Lung microvascular endothelial cell (primary cell): ENCODE measurements at regions not wholly inside any gene's neighbourhood (a gene's known extent, or its start where the extent isn't known, plus 50 kb on each side); places are given as distances from the start of the nearest gene placed in this dataset.
A peak's percentile ranks its signal among the peaks of the same experiment; 100 is the strongest.
"Not testable (repeated sequence)": the region's sequence is repeated elsewhere in the genome, so short reads cannot be mapped to it uniquely, and the experiment has no call there.

Experiments used
- DNase-seq, 2 donors: peaks; one replicate each; pipeline versions ENCODE4 v3.0.0 to v3.0.0-alpha.2; 2010; ENCODE audit warnings: low read depth in 2 of 2

- peak; percentile 84 to 94 for DNase-seq
These were observed 253.2 kb downstream of the SOX4 start for GRCh38 chr6:21846541-21847451.

DNA sequence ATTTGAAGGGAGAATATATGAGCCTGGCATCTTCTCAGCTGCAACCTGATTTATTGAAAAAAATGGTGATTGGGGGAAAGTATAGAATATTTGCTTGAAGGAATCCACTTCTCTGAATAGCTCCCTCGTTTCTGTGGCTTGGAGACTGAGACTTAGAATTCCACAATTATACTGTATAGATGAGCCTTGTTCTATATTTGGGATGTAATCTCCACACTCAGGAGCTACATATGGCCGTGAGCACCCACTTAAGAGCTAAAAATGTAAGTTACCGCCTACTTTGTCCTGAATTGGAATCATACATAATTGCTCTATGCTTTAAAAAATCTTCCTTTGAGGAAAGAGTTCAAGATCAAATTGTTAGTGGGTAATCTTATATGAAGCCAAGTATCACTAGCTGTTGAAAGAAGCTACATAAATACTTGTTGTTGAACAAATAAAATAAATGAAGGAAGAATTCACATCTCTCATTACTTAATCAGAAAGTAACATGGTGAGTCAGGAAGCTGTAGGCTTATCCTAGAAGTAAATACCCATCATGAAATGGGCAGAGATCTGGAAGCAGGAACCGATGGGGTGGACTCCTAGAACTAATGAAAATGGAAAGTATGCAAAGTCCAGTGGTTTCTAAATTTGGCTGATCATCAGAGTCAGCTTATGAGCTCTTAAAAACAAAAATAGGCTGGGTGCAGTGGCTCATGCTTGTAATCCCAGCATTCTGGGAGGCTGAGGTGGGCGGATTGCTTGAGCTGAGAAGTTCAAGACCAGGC lies 254.3 kb downstream of the SOX4 start:
- no peak for DNase-seq

- no peak for DNase-seq
These were observed 257.1 kb downstream of the SOX4 start for GRCh38 chr6:21850691-21851090.

DNA sequence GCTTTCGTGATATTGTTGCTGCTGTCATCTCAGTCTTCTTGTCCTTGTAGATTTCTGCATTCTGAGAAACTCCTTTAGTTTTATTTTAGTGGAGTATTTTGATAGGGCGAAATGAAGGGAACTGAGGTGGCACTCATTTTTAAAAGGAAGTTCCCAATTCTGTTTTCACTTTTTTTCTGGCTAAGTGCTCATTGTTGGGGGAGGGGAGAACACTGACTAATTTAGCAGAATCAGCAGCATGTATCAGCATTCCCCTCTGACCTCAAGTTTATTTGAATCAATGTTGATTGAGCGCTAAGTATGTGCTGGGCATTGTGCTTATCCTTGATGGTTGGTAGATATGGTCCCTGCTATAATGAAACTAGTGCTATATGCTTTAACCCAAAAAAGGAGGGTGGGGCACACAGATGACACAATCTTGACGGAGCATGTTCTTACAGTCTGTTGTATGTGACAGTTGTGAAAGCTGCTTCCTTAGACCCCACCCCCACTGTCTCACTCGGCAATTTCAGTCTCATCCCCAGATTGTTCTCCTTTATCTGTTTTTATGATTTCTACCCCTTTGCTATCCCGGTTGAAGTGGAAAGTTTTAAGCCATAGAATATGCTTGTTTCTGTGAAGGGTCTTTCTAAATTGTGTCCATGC lies 262.4 kb downstream of the SOX4 start:
- DNase-seq: no peak

- DNase-seq: peak in 1 of 2 donors; percentile 66
These were observed 262.9 kb downstream of the SOX4 start for GRCh38 chr6:21856456-21856825.

DNA sequence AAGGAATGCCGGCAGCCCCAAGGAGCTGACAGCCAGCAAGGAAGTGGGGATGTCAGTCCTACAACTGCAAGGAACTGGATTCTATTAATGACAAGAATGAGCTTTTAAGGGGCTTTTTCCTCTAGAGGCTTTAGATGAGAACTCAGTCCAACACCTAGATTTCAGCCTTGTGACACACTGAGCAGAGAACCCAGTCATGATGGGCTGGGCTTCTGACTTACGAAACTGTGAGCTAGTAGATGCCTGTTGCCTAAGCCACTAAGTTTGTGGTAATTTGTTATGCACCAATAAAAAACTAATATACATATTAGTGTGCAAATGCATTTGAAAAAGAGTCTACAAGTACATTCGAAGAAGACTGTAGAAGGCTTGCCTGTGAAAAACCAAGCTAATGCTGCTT lies 263.3 kb downstream of the SOX4 start:
- no peak for DNase-seq

GRCh38 chr6:21858076-21858475 lies 264.5 kb downstream of the SOX4 start:
- no peak for DNase-seq

DNA sequence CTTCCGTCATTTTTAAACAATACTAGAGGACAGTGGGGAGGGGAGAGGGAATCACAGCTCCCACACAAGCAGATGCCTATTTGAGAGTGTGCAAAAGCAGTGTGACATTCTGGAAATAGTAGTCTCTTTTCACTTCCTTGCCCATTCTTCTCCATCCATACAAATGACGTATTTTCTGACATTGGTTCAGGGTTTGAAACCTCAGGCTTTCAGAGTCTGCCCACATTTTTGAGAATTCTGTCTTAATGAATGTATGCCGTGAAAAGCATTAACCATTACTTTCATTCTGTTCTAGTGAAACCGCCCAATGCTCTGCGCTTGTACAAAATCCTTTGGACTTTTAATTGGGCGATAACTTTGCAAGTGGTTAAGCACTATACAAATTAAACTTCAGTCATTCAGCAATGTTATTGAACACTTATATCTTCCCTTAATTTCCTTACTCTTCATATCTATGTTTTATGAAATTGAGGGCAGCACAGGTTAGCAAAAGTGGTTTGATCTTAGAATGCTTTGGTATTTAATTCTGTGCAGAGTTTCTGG lies 265.7 kb downstream of the SOX4 start:
- DNase-seq: no peak

DNA sequence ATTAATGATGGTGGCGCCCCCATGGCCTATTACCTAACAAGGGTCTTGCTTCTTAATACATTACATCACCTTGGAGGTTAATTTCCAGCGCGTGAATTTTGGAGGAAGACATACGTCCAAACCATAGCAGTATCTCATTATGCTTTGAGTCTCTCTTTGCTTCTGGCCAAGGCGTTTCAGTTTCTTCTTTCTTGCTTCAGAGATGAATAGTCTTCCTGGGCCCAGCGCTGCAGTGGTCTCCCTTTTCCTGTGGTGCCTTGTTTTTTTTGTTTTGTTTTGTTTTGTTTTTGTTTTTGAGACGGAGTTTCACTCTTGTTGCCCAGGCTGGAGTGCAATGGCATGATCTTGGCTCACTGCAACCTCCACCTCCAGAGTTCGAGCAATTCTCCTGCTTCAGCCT lies 268.4 kb downstream of the SOX4 start:
- no peak for DNase-seq

GRCh38 chr6:21864206-21864605 lies 270.7 kb downstream of the SOX4 start:
- no peak for DNase-seq

- no peak for DNase-seq
These were observed 274.7 kb downstream of the SOX4 start for GRCh38 chr6:21868226-21868625.

DNA sequence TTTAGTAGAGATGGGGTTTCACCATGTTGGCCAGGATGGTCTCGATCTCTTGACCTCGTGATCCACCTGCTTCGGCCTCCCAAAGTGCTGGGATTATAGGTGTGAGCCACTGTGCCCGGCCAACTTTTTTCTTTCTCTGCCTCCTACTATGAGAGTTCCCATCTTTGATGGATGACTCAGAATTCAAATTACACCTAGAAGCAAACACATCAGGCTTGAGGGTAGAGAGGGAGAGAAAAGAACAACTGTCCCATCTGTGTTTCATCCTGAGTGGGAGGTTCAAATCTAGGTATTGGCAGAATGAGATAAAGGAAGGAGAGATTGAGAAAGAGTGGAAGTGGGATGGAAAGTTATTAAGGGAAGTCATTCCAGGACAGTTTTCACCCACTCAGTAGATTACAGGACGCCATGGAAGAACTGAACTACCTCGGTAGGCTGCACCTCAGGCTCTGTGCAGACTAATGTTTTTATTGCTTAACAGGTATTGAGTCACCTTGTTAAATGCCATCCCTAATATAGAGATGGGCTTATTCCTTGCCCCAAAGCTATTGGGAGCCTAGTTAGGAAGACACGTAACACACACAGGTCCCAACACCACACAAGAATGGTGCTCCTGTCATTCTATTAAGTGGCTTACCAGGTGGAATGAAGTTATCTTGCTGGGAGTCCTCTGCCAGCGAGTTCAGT lies 275.7 kb downstream of the SOX4 start:
- no peak for DNase-seq

DNA sequence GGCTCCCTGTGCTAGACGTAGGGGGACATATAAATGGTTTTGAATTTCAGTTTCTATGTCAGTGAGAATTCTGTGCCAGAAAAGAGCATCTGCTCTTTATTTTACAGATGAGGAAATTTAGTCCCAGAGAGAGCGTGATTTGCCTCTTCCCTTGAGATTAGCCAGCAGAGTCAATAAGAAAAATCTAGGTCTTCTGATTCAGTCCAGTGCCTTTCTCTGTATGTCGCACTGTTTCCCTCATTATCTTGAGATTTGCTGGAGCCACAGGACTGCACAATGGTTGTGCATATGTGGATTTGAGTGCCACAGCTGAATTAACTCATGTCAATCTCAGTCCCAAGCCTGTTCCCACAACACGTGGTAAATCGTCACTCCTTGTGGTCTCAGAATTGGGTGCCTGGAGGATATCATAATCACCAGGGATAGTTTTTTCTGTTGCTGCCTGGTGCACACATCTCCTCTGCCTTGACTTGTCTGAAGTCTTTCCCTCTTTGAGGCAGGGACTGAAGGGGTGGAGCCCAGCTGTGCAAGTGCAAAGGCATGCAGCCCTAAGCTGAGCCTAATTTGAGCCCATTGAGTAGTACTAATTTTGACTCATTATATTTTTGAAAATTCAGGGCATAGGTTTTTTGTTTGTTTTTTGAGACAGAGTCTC lies 276.7 kb downstream of the SOX4 start:
- DNase-seq: no peak

DNA sequence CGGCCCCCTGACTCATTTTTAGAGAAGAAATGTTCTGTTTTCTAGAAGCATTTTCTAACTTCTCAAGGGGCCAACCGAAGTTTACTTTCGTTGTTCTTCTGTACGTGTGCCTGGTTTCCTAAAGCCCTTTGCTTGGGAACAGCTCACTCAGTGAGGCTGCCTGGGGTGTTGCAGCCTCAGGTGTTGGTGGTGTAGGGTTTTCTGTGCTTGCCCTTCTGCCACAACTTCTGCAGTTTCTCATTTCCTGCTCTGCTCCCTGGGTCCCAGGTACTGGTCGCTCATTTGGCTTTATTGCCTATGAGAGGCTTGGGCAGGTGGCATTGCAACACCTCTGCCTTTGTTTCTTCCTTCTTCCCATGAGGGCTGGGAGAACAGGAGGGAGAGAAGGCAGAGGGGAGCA lies 278.3 kb downstream of the SOX4 start:
- DNase-seq: no peak

GRCh38 chr6:21872749-21873148 lies 279.2 kb downstream of the SOX4 start:
- no peak for DNase-seq

DNA sequence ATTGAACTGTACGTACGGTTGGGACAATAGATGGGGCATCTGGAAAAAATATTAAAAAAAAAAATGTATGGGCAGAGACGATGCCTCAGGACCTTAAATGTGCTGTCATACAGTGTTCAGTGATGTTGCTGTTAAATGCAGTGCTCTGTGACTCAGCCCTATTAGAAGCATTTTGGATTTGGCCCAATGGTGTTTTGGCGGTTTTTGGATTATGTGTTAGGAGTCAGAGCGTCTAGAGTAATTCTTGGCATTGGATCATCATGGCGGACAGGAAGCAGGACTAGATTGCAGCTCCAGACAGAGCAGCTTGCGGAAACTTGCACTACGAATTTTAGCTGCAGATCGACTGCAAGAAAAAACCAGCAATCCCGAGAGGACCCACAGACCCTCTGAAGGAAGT lies 280.0 kb downstream of the SOX4 start:
- DNase-seq: peak in 1 of 2 donors; percentile 28

- DNase-seq: no peak
These were observed 280.8 kb downstream of the SOX4 start for GRCh38 chr6:21874372-21874771.

GRCh38 chr6:21877037-21877436 lies 283.5 kb downstream of the SOX4 start:
- DNase-seq: not testable (repeated sequence)

DNA sequence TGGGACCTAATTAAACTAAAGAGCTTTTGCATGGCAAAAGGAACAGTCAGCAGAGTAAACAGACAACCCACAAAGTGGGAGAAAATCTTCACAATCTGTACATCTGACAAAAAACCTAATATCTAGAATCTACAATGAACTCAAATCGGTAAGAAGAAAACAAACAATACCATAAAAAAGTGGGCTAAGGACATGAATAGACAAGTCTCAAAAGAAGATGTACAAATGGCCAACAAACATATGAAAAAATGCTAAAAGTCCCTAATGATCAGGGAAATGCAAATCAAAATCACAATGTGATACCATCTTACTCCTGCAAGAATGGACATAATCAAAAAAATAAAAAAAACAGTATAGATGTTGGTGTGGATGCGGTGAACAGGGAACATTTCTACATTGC lies 286.7 kb downstream of the SOX4 start:
- DNase-seq: not testable (repeated sequence)

DNA sequence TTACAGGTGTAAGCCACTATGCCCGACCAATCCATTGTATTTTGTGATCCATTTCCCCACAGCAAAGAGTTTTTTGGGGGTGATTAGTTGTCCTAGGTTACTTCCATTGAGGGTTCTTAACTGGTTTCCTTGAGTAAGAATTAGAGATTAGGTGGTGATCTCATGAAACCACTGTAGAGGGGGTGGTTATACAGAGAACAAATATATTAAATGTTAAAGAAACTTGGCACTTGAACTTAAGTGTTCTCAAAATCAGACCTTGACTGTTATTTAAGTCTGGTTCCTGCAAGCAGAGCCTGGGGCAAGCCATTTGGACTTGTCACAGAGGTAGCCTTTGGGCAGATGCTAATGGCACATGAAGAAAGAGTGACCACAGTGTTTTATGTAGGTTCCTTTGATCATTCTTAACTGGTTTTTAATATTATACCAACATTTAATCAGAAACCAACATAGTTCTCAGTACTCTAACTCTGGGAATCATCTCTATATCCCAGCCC lies 288.5 kb downstream of the SOX4 start:
- DNase-seq: no peak
